ENCODE measurements at regions not wholly inside any gene's neighbourhood (a gene's known extent, or its start where the extent isn't known, plus 50 kb on each side); places are given as distances from the start of the nearest gene placed in this dataset.

DNA sequence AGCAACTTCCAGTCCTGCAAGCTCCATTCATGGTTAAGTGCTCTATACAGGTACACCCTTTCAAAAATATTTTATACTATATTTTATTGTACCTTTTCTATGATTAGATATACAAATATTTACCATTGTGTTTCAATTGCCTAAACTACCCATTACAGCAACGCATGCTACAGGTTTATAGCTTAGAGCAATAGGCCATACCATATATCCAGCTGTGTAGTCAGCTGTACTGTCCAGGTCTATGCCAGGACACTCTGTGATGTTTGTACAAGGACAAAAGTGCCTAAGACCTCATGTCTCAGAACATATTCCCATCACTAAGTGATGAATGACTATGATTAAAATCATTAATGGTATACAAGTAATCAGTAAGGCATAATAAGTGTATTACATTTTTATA is 368.7 kb downstream of the CMPK2 start:
- Histone ChIP-seq H3K36me3 (ENCODE audit: control insufficient read depth, insufficient read depth, low read length) (no peaks in the 10 kb centered on the region), H3K4me3 (ENCODE audit: low read depth, low read length) (no peak overlapping the region), H3K27me3 (ENCODE audit: control insufficient read depth, insufficient read depth, low read length) (no peaks in the 10 kb centered on the region)
- CTCF ChIA-PET = no interaction called here
- no peak for DNase-seq (ENCODE audit: low read depth)
- TF ChIP-seq, protein P1, sequence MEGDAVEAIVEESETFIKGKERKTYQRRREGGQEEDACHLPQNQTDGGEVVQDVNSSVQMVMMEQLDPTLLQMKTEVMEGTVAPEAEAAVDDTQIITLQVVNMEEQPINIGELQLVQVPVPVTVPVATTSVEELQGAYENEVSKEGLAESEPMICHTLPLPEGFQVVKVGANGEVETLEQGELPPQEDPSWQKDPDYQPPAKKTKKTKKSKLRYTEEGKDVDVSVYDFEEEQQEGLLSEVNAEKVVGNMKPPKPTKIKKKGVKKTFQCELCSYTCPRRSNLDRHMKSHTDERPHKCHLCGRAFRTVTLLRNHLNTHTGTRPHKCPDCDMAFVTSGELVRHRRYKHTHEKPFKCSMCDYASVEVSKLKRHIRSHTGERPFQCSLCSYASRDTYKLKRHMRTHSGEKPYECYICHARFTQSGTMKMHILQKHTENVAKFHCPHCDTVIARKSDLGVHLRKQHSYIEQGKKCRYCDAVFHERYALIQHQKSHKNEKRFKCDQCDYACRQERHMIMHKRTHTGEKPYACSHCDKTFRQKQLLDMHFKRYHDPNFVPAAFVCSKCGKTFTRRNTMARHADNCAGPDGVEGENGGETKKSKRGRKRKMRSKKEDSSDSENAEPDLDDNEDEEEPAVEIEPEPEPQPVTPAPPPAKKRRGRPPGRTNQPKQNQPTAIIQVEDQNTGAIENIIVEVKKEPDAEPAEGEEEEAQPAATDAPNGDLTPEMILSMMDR (IDR thresholded peaks at IDR 0.05; ENCODE audit: insufficient read depth, low read depth, low read length) = no peak
- POLR2A ChIA-PET = no interaction called here

DNA sequence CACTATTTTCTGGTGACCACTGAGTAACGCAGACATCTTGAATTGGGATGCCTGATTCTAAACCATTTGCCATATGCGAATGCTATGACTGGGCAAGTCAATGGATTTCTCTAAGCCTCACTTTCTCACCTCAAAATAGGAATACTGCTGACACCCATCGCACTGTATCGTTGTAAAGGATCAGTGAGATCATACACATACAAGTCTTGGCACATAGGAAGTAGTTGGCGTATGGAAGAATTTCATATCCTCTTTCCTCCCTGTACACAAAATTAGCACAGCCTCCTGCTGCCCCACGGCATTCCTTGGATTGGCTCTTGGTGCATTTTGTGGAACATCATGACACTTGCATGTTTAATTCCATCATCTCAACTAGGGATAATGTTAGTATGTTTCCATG is 366.9 kb downstream of the CMPK2 start:
- Histone ChIP-seq H3K4me3 (ENCODE audit: low read depth, low read length) (no peak overlapping the region), H3K36me3 (ENCODE audit: control insufficient read depth, insufficient read depth, low read length) (no peaks in the 10 kb centered on the region), H3K27me3 (ENCODE audit: control insufficient read depth, insufficient read depth, low read length) (no peaks in the 10 kb centered on the region)
- ChIA-PET CTCF (no interaction called here), POLR2A (no interaction called here)
- TF ChIP-seq, protein P1 (IDR thresholded peaks at IDR 0.05; ENCODE audit: insufficient read depth, low read depth, low read length) = no peak
- no peak for DNase-seq (ENCODE audit: low read depth)

DNA sequence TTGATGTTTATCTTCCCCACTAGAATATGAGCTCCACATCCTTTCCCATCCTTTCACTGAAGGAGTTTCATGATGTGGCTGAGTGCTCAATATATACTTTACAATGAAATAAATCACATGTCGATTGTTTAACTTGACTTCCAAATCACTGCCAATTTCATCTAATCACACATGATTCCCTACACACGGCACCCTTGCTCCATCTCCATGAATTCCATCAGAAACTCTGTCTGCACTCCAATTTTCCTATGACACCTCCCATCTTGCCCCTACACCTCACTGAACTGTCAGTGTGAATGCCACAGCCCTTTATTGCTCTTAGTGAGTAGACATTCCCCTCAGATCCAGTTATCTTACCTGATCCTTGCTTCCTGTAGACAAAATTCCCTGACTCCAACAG is 366.0 kb downstream of the CMPK2 start:
- TF ChIP-seq, protein P1 (IDR thresholded peaks at IDR 0.05; ENCODE audit: insufficient read depth, low read depth, low read length) = no peak
- H3K36me3 ChIP-seq (ENCODE audit: control insufficient read depth, insufficient read depth, low read length) = no peaks in the 10 kb centered on the region
- POLR2A ChIA-PET = no interaction called here
- no peak overlapping the region for H3K4me3 ChIP-seq (ENCODE audit: low read depth, low read length)
- CTCF ChIA-PET = interaction anchor here (0.6 kb wide), 1 partner anchor 337 kb away, joined by 3 read pairs; no protein-coding TSS in a partner anchor
- H3K27me3 ChIP-seq (ENCODE audit: control insufficient read depth, insufficient read depth, low read length) = no peaks in the 10 kb centered on the region
- no peak for DNase-seq (ENCODE audit: low read depth)

DNA sequence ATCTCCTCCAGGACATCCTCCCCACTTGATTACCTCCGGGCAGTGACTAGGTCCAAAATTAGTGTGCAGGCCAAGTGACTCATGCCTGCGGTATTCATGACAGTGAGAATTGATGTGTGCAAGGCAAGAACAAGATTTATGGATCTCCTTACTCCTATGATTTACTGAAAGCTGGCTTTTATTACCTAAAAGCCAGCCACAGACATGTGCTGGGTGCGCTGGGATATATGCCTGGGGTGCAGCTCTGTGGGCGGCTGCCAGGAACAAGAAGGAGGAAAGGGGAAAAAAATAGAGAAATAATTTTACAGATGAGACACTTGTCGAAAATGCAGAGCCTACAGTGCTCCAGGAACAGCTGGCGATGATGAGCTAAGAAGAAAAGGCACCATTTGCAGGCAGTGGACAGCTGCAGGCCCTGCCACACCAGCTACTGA is 359.3 kb downstream of the CMPK2 start:
- CTCF ChIA-PET = no interaction called here
- TF ChIP-seq, protein P1 (IDR thresholded peaks at IDR 0.05; ENCODE audit: insufficient read depth, low read depth, low read length) = no peak
- peak; percentile 63 for DNase-seq (ENCODE audit: low read depth)
- POLR2A ChIA-PET = no interaction called here
- Histone ChIP-seq H3K36me3 (ENCODE audit: control insufficient read depth, insufficient read depth, low read length) (no peaks in the 10 kb centered on the region), H3K27me3 (ENCODE audit: control insufficient read depth, insufficient read depth, low read length) (no peaks in the 10 kb centered on the region), H3K4me3 (ENCODE audit: low read depth, low read length) (no peak overlapping the region)

DNA sequence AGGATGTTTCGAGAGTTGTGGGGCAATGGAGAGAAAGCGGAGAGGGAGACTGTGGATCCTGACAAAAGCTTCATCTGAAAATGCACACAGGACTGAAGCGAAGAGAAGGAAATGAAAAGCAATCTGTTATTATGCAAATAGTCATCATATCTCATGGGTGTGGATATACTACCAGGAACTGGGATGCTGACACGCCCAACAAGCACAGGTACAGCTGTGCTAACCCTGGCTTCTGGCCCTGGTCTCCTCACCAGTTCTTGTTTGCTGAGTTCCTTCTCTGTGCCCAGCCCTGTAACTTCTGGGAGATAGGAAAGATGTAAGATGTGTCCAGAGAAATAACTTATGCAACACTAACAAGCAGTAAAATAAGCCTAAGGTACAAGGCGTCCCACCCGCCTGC is 358.8 kb downstream of the CMPK2 start:
- no peak for DNase-seq (ENCODE audit: low read depth)
- Histone ChIP-seq H3K4me3 (ENCODE audit: low read depth, low read length) (no peak overlapping the region), H3K27me3 (ENCODE audit: control insufficient read depth, insufficient read depth, low read length) (no peaks in the 10 kb centered on the region), H3K36me3 (ENCODE audit: control insufficient read depth, insufficient read depth, low read length) (no peaks in the 10 kb centered on the region)
- ChIA-PET CTCF (no interaction called here), POLR2A (no interaction called here)
- TF ChIP-seq, protein P1 (IDR thresholded peaks at IDR 0.05; ENCODE audit: insufficient read depth, low read depth, low read length) = no peak
